ENCODE measurements at regions not wholly inside any gene's neighbourhood (a gene's known extent, or its start where the extent isn't known, plus 50 kb on each side); places are given as distances from the start of the nearest gene placed in this dataset.
"Not testable (repeated sequence)": the region's sequence is repeated elsewhere in the genome, so short reads cannot be mapped to it uniquely, and the experiment has no call there.

DNA sequence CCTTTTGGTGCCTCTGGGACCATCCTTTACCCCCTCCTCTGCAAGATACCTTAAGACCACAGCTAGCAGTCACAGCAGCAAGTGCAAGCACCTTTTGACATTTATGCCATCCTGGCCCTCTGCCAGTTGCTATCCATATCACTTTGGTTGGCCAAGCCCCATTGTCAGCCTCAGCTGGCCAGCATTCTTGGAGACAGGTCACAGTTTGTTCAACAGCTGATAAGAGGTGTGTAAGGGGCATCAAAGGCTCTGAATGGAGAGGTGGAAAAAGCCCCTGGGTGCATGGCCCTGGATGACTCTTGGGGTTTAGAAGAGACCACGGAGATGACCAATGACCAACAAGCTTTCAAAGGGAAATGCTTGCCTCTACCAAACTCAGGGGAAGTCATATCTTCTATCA, 133.6 kb upstream of the MAMLD1 start:
- 20% methylated on average over 1 of the region's 1 CpG; no CpG with 5 or more reads in 9 of the 10 experiments for WGBS, 10 experiments
- in situ Hi-C loops (cut with MboI; ENCODE audit: low pct_unique_long_range_greater_than_20kb in 2 of 9, low sequenced_read_pairs in 9 of 9, unreplicated experiment in 9 of 9), result no loop called here
- Histone ChIP-seq H3K4me3 (no peak overlapping the region), H3K4me1 (replicated peaks in 1 of 2) (no peaks in the 10 kb centered on the region), H3K27ac (no peak overlapping the region)
- ATAC-seq (replicated peaks in 6 of 8), result no peak

DNA sequence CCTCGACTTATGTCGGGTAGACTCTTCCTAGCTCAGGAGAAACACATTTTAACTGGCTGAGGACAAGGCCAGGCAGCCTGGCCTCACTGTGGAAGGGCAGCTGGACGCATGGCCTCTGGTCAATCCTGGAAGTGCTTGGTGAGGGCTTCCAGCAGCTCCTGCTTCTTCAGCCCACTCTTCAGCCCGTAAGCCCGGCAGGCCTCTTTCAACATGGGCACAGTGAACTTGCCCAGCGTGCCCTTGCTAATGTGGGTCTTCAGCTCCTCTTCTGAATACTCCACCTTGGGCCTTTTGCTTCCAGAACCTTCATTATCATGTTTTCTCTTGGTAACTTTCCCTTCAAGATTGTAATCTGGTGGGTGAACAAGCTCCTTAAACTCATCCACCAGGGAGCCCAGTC, 132.2 kb upstream of the MAMLD1 start:
- in situ Hi-C loops (cut with MboI; ENCODE audit: low pct_unique_long_range_greater_than_20kb in 2 of 9, low sequenced_read_pairs in 9 of 9, unreplicated experiment in 9 of 9); H3K27ac ChIP-seq; H3K4me1 ChIP-seq (replicated peaks in 1 of 2); ATAC-seq (replicated peaks in 6 of 8); H3K4me3 ChIP-seq: not testable (repeated sequence)
- WGBS, 10 experiments, result no CpG with 5 or more reads among the region's 6 CpGs

DNA sequence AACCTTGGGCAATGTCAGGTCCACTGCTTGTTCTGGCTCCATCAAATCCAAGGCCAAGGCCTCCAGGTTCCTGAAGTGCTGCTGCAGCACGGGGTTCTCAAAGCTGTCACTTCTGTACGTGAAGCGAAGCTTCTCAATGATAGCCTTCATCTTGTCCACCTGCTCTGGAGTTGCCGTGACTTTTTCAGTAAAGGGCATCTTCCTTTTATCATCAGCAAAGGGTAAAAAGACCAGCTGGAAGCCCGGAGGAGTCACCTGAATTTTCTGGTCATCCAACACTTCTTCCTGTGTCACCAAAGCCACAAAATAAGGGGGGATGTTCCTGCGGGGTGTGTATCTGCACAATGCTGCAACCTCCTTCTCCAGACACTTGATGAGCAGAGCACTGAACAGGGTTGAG, 131.7 kb upstream of the MAMLD1 start:
- H3K4me1 ChIP-seq (replicated peaks in 1 of 2); H3K27ac ChIP-seq; ATAC-seq (replicated peaks in 6 of 8); in situ Hi-C loops (cut with MboI; ENCODE audit: low pct_unique_long_range_greater_than_20kb in 2 of 9, low sequenced_read_pairs in 9 of 9, unreplicated experiment in 9 of 9); H3K4me3 ChIP-seq: not testable (repeated sequence)
- 59 to 100% (median 94%) methylated on average over 1 to 4 of the region's 6 CpGs; no CpG with 5 or more reads in 6 of the 10 experiments for WGBS, 10 experiments

DNA sequence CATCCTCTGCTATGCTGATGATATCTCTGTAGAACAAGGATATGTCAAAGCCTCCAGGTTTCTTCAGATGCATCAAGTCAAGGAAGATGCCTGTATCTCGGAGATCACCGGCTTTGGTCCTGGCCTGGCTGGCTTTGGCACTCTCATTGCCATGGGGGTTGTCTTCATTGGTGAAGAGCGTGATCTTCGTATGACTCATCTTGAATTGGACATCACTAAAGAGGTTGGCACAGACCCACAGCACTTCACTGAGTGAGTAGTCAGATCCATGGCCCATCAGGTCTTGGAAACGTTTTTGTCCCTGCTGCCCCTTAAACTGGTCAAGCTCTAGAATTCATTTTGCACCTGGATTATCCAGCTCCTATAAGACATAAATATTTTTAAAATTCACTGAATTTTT, 130.9 kb upstream of the MAMLD1 start:
- H3K27ac ChIP-seq; H3K4me1 ChIP-seq (replicated peaks in 1 of 2); H3K4me3 ChIP-seq; in situ Hi-C loops (cut with MboI; ENCODE audit: low pct_unique_long_range_greater_than_20kb in 2 of 9, low sequenced_read_pairs in 9 of 9, unreplicated experiment in 9 of 9); ATAC-seq (replicated peaks in 6 of 8): not testable (repeated sequence)
- 53 to 100% (median 81%) methylated on average over 2 to 4 of the region's 5 CpGs; no CpG with 5 or more reads in 7 of the 10 experiments for WGBS, 10 experiments

DNA sequence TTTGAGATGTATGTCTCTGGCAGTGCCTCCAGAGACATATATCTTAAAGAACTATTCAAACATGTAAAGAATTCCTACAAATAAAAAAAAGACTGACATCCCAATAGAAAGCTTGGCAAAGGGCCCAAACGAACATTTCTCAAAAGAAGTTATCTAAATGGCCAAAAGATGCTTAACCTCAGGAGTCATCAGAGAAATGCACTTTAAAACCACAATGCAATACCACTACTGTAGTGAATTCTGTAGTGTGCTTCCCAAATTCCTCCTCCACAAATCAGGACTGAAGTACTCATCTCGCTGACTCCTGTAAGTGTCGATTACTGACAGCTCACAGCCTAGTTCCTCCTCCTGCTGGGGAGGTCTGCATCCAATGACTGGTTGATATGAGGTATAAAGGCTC, 129.0 kb upstream of the MAMLD1 start:
- WGBS, 10 experiments, result 18 to 63% methylated on average over 3 of the region's 3 CpGs; no CpG with 5 or more reads in 8 of the 10 experiments
- Histone ChIP-seq H3K4me3 (no peak overlapping the region), H3K27ac (no peak overlapping the region), H3K4me1 (replicated peaks in 1 of 2) (no peaks in the 10 kb centered on the region)
- in situ Hi-C loops (cut with MboI; ENCODE audit: low pct_unique_long_range_greater_than_20kb in 2 of 9, low sequenced_read_pairs in 9 of 9, unreplicated experiment in 9 of 9), result no loop called here
- no peak for ATAC-seq (replicated peaks in 6 of 8)

DNA sequence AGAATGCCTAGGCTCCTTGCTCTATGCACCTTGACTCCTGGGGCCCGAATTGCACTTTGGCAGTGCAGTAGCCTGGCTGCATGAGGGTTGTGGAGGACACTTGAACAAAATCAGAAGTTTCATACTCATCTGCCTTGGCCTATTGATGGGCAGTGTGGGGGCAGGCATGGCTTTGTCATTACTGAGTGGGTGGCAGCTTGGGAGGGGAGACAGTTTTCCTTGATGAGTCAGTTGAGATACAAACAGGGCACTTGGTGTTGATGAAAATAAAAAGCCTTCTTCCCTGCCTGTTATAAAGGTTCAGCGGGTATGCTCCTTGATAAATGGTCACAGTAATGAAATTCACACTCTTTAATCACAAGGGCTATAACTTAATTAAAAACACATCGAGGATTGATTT, 126.8 kb upstream of the MAMLD1 start:
- WGBS, 10 experiments, result 45% methylated on average over 2 of the region's 3 CpGs; no CpG with 5 or more reads in 9 of the 10 experiments
- in situ Hi-C loops (cut with MboI; ENCODE audit: low pct_unique_long_range_greater_than_20kb in 2 of 9, low sequenced_read_pairs in 9 of 9, unreplicated experiment in 9 of 9), result no loop called here
- no peak overlapping the region for H3K4me3 ChIP-seq
- no peak overlapping the region for H3K27ac ChIP-seq
- peak in 1 of 8 experiments; percentile 73 for ATAC-seq (replicated peaks in 6 of 8)
- H3K4me1 ChIP-seq (replicated peaks in 1 of 2), result no peaks in the 10 kb centered on the region

DNA sequence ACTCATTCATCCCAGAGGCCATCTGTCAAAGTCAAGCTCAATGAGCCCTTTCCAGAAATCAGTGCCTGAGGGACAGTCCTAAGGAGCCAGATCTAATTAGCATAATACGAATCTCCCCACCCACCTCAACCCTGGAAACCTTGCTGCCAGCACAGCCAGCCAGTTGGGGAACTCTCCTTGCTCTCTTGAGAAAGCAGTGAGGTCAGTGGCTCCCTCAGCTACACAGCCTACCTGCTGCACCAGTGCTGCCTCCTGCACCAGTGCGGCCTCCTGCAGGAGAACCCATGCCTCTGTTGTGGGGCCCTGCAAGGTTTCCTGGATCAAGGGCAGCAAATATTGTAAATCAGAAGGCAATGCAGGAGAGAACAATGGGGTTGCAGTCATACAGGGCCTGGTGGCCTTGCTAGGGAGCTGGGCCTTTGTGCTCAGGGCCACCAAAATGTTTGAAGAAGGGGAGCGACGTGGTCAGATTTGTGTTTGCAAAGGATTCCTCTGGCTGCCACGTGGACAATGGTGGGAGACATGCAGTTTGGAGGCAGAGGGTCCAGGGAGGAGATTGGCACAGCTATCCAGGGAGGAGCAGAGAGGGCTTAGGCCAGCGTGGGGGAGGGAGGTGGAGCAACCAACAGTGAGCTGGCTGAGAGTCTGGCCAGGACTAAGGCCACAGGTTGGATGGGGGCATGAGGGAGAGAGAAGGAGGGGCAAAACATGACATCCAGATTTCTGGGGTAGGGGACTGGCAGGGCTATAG, 124.3 kb upstream of the MAMLD1 start:
- ATAC-seq (replicated peaks in 6 of 8), result peak in 6 of 8 experiments; percentile 20 to 82 (median 56)
- Histone ChIP-seq H3K4me1 (replicated peaks in 1 of 2) (no peaks in the 10 kb centered on the region), H3K27ac (no peak overlapping the region), H3K4me3 (no peak overlapping the region)
- in situ Hi-C loops (cut with MboI; ENCODE audit: low pct_unique_long_range_greater_than_20kb in 2 of 9, low sequenced_read_pairs in 9 of 9, unreplicated experiment in 9 of 9), result no loop called here
- 10% methylated on average over 2 of the region's 6 CpGs; no CpG with 5 or more reads in 9 of the 10 experiments for WGBS, 10 experiments

DNA sequence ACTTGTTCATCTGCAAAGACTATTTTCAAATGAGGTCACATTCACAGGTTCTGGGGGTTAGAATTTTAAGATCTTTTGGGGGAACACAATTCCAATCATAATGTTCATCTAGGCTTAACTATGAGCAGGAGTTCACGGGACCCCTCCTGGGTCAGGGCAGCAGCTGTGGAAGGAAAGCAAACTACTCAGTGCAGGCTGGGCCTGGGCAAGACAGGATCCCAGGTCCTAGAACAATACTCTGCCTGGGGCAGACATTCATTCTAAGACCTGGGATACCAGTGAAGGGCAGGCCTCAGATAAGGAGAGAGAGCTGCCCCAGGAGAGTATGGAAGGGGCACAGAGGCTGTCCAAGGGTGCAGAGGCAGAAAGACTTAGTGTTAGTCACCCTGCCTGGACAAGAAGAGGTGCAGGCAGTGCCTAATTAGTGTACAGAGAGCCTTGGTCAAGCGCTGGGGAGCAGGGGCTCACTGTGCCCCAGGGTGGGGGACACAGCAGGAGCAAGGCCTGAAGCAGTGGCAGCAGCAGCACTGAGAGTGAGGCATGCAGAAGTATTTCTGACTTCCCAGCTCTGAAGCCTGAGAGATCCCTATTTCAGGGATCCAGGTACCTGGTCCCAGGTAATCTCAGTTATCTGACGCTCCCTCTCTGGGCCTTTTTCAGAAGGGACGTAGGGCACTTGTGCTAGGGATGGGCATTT, 123.0 kb upstream of the MAMLD1 start:
- WGBS, 10 experiments, result 34 to 100% methylated on average over 1 to 3 of the region's 4 CpGs; no CpG with 5 or more reads in 8 of the 10 experiments
- ATAC-seq (replicated peaks in 6 of 8), result no peak
- no peak overlapping the region for H3K27ac ChIP-seq
- in situ Hi-C loops (cut with MboI; ENCODE audit: low pct_unique_long_range_greater_than_20kb in 2 of 9, low sequenced_read_pairs in 9 of 9, unreplicated experiment in 9 of 9), result no loop called here
- H3K4me1 ChIP-seq (replicated peaks in 1 of 2), result no peaks in the 10 kb centered on the region
- no peak overlapping the region for H3K4me3 ChIP-seq

DNA sequence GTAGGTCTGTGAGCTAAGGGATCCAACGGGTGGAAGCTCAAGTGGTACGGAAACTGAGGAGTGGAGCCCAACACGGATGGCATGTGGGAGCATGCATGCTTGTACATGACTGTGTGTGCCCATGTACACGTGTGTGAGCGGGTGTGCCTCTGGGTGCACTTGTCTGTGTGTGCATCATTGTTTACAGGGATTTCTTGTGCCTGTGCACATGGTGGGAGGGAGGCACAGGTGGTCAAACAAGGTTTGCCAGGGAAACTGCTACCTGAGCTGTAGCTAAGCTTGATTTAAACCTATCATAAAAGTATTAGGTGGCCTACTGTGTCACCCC, 122.5 kb upstream of the MAMLD1 start:
- H3K4me1 ChIP-seq (replicated peaks in 1 of 2), result no peaks in the 10 kb centered on the region
- H3K4me3 ChIP-seq, result no peak overlapping the region
- 40% methylated on average over 1 of the region's 5 CpGs; no CpG with 5 or more reads in 9 of the 10 experiments for WGBS, 10 experiments
- no peak overlapping the region for H3K27ac ChIP-seq
- no peak for ATAC-seq (replicated peaks in 6 of 8)
- in situ Hi-C loops (cut with MboI; ENCODE audit: low pct_unique_long_range_greater_than_20kb in 2 of 9, low sequenced_read_pairs in 9 of 9, unreplicated experiment in 9 of 9), result no loop called here

DNA sequence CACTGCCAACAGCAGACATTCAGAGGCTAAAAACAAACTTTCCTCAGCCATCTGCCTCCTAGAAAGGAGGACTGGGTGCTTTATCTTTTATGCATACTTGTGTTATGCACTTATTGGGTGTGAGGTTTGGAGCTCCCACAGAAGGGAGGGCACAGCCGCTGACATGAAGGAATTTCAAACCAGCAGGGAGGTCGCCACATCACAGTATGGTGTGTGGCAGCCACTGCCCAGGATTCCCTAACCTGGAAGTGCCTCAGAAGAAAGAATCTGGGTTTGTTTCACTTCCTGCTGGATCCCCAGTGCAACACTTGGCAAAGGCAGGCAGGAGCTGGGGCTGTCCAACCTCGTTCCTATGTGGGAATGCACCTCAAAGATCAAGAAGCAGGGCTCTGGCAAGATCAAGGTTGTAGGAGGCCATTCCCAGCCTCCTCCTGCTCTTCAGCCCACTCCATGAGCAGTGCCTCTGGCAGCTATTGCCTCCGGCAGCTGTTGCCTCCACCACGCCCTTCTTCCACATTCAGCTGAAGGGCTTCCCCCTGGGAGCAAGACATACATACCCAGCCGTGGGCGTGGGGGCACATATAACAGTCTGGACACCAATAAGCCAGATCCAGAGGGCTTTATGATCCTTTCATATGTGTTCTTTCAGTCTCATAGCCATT, 109.0 kb upstream of the MAMLD1 start:
- H3K27ac ChIP-seq, result no peak overlapping the region
- ATAC-seq (replicated peaks in 6 of 8), result peak in 2 of 8 experiments; percentile 38 to 77
- no peak overlapping the region for H3K4me3 ChIP-seq
- 20 to 35% methylated on average over 3 to 4 of the region's 7 CpGs; no CpG with 5 or more reads in 8 of the 10 experiments for WGBS, 10 experiments
- H3K4me1 ChIP-seq (replicated peaks in 1 of 2), result no peaks in the 10 kb centered on the region
- in situ Hi-C loops (cut with MboI; ENCODE audit: low pct_unique_long_range_greater_than_20kb in 2 of 9, low sequenced_read_pairs in 9 of 9, unreplicated experiment in 9 of 9), result no loop called here

DNA sequence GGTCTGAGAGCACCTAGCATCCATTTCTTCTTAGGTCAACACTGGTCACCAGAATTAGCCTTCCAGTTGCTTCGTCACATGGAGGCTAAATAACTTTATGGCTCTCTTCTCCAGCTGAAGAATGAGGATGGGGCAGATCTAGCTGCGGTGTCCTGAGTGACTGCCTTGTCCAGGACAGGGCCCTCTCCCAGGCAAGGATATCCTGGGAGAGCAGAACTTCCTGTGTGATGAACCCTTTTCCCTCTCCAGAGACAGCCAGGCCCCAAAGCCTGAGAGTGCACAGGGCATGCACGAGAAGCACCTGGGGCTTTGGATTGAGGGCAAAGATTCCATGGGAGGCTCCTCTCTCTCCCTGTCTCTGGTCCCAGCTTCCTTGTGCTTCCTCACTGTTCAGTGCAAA, 108.2 kb upstream of the MAMLD1 start:
- Histone ChIP-seq H3K4me1 (replicated peaks in 1 of 2) (no peaks in the 10 kb centered on the region), H3K4me3 (no peak overlapping the region), H3K27ac (no peak overlapping the region)
- WGBS, 10 experiments, result 51 to 100% (median 70%) methylated on average over 1 to 3 of the region's 3 CpGs; no CpG with 5 or more reads in 6 of the 10 experiments
- ATAC-seq (replicated peaks in 6 of 8), result no peak
- in situ Hi-C loops (cut with MboI; ENCODE audit: low pct_unique_long_range_greater_than_20kb in 2 of 9, low sequenced_read_pairs in 9 of 9, unreplicated experiment in 9 of 9), result no loop called here

DNA sequence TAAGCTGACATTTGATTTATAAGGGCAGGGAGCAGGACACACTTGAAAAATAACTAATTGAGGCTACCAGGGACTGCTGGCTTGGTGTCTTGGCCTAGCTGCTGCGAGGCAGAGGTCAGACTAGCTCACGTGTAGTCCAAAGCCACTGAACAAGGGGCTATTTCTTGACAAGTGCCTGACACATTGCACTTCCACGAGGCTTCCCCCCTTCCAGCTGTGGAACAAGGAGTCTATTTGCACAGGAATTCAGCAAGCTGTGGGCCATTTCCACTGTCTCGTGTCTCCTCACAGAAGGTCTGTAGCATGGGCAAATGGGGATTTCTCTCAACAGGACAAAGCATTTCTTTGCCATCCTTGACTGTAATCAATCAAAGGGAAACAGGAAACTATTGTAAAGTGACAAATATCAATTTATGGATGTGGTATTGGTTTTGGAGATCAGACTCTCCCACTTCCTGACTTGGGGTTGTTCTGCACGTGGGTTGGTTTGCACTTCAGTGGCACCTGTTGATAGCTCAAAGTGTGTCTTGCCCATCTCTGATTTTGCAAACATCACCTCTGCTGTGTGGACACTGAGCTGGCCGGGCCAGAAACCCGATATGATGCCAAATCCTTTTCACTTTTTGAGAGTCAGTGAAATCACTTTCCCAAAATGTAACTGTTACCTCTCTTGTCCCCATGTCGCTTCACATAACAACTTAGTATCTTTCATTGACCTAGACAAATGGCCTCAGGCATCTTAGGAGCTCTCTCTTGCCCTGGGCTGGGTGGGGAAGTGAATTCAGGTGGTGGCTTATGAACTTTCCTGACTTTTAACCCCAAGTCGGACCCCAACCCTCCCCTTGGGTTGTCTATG, 107.4 kb upstream of the MAMLD1 start:
- Histone ChIP-seq H3K4me1 (replicated peaks in 1 of 2) (no peaks in the 10 kb centered on the region), H3K4me3 (no peak overlapping the region), H3K27ac (no peak overlapping the region)
- WGBS, 10 experiments, result 0 to 100% (median 29%) methylated on average over 1 to 7 of the region's 9 CpGs; no CpG with 5 or more reads in 4 of the 10 experiments
- ATAC-seq (replicated peaks in 6 of 8), result no peak
- in situ Hi-C loops (cut with MboI; ENCODE audit: low pct_unique_long_range_greater_than_20kb in 2 of 9, low sequenced_read_pairs in 9 of 9, unreplicated experiment in 9 of 9), result no loop called here

DNA sequence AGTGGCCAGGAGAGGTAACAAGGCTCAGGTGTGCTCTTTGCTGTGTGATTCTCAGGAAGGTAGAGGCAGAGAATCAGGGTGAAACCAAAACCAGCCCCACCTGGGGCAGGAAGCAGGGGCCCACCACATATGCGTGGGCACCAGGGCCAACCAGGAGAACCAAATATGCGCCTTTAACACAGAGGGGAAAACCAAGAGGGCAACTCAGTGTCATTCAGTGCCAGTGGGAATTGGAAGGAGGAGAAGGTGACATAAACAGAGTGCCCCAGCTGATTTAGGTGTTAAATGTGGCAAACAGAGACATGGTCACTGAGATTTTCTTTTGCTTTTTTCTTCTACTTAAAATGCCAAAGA, 106.8 kb upstream of the MAMLD1 start:
- H3K4me3 ChIP-seq, result no peak overlapping the region
- H3K27ac ChIP-seq, result no peak overlapping the region
- in situ Hi-C loops (cut with MboI; ENCODE audit: low pct_unique_long_range_greater_than_20kb in 2 of 9, low sequenced_read_pairs in 9 of 9, unreplicated experiment in 9 of 9), result no loop called here
- WGBS, 10 experiments, result 14 to 33% methylated on average over 1 of the region's 2 CpGs; no CpG with 5 or more reads in 8 of the 10 experiments
- no peak for ATAC-seq (replicated peaks in 6 of 8)
- H3K4me1 ChIP-seq (replicated peaks in 1 of 2), result no peaks in the 10 kb centered on the region
